Upper lobe of left lung (tissue), 6 donors: ENCODE measurements at regions not wholly inside any gene's neighbourhood (a gene's known extent, or its start where the extent isn't known, plus 50 kb on each side); places are given as distances from the start of the nearest gene placed in this dataset.

Experiments
- ATAC-seq, 2 donors: fragments of 200-7000 bp; cut with Tn5 transposase; one replicate each; pipeline ENCODE4 v1.9.1; 2022; ENCODE audit warnings: mild to moderate bottlenecking in 2 of 2, moderate library complexity in 2 of 2; ENCODE audit not compliant: low FRiP score in 2 of 2
- DNase-seq, 2 donors: peaks; one replicate each; pipeline ENCODE4 v3.0.0-alpha.2; 2019 to 2020
- H3K27ac ChIP-seq, 4 donors: fragments of 200-600 bp; sonication (generic); one replicate each; pipeline ENCODE4 v1.5.1; 2016 to 2019
- H3K27me3 ChIP-seq, 4 donors: fragments of 200-600 bp; sonication (generic); one replicate each; pipeline ENCODE4 v1.5.1; 2017 to 2019
- H3K36me3 ChIP-seq, 4 donors: fragments of 200-600 bp; sonication (generic); one replicate each; pipeline ENCODE4 v1.5.1; 2016 to 2019
- H3K4me1 ChIP-seq, 4 donors: fragments of 200-600 bp; sonication (generic); one replicate each; pipeline ENCODE4 v1.5.1; 2018 to 2019
- H3K4me3 ChIP-seq, 4 donors: fragments of 200-600 bp; sonication (generic); one replicate each; pipeline ENCODE4 v1.5.1; 2017 to 2019; ENCODE audit warnings: mild to moderate bottlenecking in 2 of 4, moderate library complexity in 1 of 4
- H3K9me3 ChIP-seq, 4 donors: fragments of 200-600 bp; sonication (generic); one replicate each; pipeline ENCODE4 v1.5.1; 2018 to 2019
- CTCF ChIP-seq, 6 experiments: fragments of 450-650 bp in 4 of 6; fragments of 200-600 bp in 2 of 6; sonication (generic) in 2 of 6; IDR thresholded peaks; one replicate each; pipeline ENCODE4 v1.5.1; 2016 to 2019; ENCODE audit warnings: antibody characterized with exemption in 6 of 6
- EP300 ChIP-seq, 4 donors: sonication (generic); formaldehyde crosslinking; IDR thresholded peaks; one replicate each; pipeline ENCODE4 v1.5.1; 2017; ENCODE audit warnings: antibody characterized with exemption in 4 of 4, control low read depth in 2 of 4
- POLR2A ChIP-seq, 4 donors: fragments of 450-650 bp; IDR thresholded peaks; one replicate each; pipeline ENCODE4 v1.5.1; 2016 to 2017; ENCODE audit warnings: antibody characterized with exemption in 4 of 4, mild to moderate bottlenecking in 2 of 4
- POLR2AphosphoS5 ChIP-seq, 2 donors: sonication (generic); formaldehyde crosslinking; IDR thresholded peaks; one replicate each; pipeline ENCODE4 v1.5.1; 2017; ENCODE audit warnings: antibody characterized with exemption in 2 of 2
- WGBS, 2 donors: methylation state at CpG; one replicate each; pipeline ENCODE4 v1.1.5; 2017 to 2018; 5-methylcytosine and 5-hydroxymethylcytosine counted together
- donor health status: DM: no; HTN: no; CAD: no; lungs with moderate emphysema.
- donor health status: DM: no; HTN: yes; CAD: no; lungs with severe emphysema.

GRCh38 chr14:76682367-76682766 is 78.9 kb upstream of the VASH1 start:
- ATAC-seq: no peak
- H3K9me3 ChIP-seq: peaks cover 8 to 21% (median 11%) of the 10 kb centered on the region in 4 donors
- TF ChIP-seq CTCF (IDR thresholded peaks at IDR 0.05): no peak
- TF ChIP-seq POLR2AphosphoS5 (IDR thresholded peaks at IDR 0.05): no peak
- TF ChIP-seq POLR2A (IDR thresholded peaks at IDR 0.05): no peak
- no peak for TF ChIP-seq EP300 (IDR thresholded peaks at IDR 0.05)
- no peak overlapping the region for H3K4me3 ChIP-seq
- H3K36me3 ChIP-seq: no peaks in the 10 kb centered on the region
- no peaks in the 10 kb centered on the region for H3K4me1 ChIP-seq
- WGBS, 2 donors: 87% methylated on average over 3 of the region's 3 CpGs
- no peaks in the 10 kb centered on the region for H3K27me3 ChIP-seq
- no peak for DNase-seq
- no peak overlapping the region for H3K27ac ChIP-seq

GRCh38 chr14:76686646-76687045 is 74.6 kb upstream of the VASH1 start:
- Histone ChIP-seq H3K9me3 (peaks cover 11 to 21% (median 17%) of the 10 kb centered on the region in 4 donors), H3K4me3 (no peak overlapping the region), H3K4me1 (no peaks in the 10 kb centered on the region), H3K27me3 (no peaks in the 10 kb centered on the region), H3K27ac (no peak overlapping the region), H3K36me3 (no peaks in the 10 kb centered on the region)
- TF ChIP-seq CTCF (IDR thresholded peaks at IDR 0.05): no peak
- no peak for TF ChIP-seq POLR2A (IDR thresholded peaks at IDR 0.05)
- no peak for TF ChIP-seq POLR2AphosphoS5 (IDR thresholded peaks at IDR 0.05)
- WGBS, 2 donors: 55 to 66% methylated on average over 1 of the region's 1 CpG
- ATAC-seq: no peak
- DNase-seq: no peak

- peaks cover under 1 to 16% (median 9%) of the 10 kb centered on the region in 4 donors for H3K9me3 ChIP-seq
- WGBS, 2 donors: 61 to 63% methylated on average over 7 of the region's 7 CpGs
- H3K27me3 ChIP-seq: no peaks in the 10 kb centered on the region
- H3K27ac ChIP-seq: no peak overlapping the region
- no peaks in the 10 kb centered on the region for H3K36me3 ChIP-seq
- no peak overlapping the region for H3K4me3 ChIP-seq
- no peaks in the 10 kb centered on the region for H3K4me1 ChIP-seq
- DNase-seq: no peak
- TF ChIP-seq POLR2A (IDR thresholded peaks at IDR 0.05) (no peak), CTCF (IDR thresholded peaks at IDR 0.05) (no peak), EP300 (IDR thresholded peaks at IDR 0.05) (no peak), POLR2AphosphoS5 (IDR thresholded peaks at IDR 0.05) (no peak)
- ATAC-seq: no peak
Observed at GRCh38 chr14:76687611-76688382, 73.5 kb upstream of the VASH1 start.

- no peak overlapping the region for H3K27ac ChIP-seq
- TF ChIP-seq POLR2AphosphoS5 (IDR thresholded peaks at IDR 0.05): no peak
- TF ChIP-seq CTCF (IDR thresholded peaks at IDR 0.05): no peak
- TF ChIP-seq EP300 (IDR thresholded peaks at IDR 0.05): no peak
- no peak for TF ChIP-seq POLR2A (IDR thresholded peaks at IDR 0.05)
- DNase-seq: no peak
- H3K4me3 ChIP-seq: no peak overlapping the region
- no peaks in the 10 kb centered on the region for H3K36me3 ChIP-seq
- no peaks in the 10 kb centered on the region for H3K27me3 ChIP-seq
- H3K9me3 ChIP-seq: peaks cover 0 to 16% (median 8%) of the 10 kb centered on the region in 4 donors
- ATAC-seq: no peak
- WGBS, 2 donors: 80 to 81% methylated on average over 2 of the region's 2 CpGs
- no peaks in the 10 kb centered on the region for H3K4me1 ChIP-seq
Observed at GRCh38 chr14:76688383-76688671, 72.9 kb upstream of the VASH1 start.

GRCh38 chr14:76690502-76691105 is 70.7 kb upstream of the VASH1 start:
- Histone ChIP-seq H3K9me3 (peaks cover 0 to 16% (median 6%) of the 10 kb centered on the region in 4 donors), H3K36me3 (no peaks in the 10 kb centered on the region), H3K4me1 (no peaks in the 10 kb centered on the region), H3K4me3 (no peak overlapping the region), H3K27ac (no peak overlapping the region), H3K27me3 (no peaks in the 10 kb centered on the region)
- ATAC-seq: no peak
- no peak for TF ChIP-seq POLR2A (IDR thresholded peaks at IDR 0.05)
- no peak for TF ChIP-seq POLR2AphosphoS5 (IDR thresholded peaks at IDR 0.05)
- no peak for TF ChIP-seq CTCF (IDR thresholded peaks at IDR 0.05)
- no peak for TF ChIP-seq EP300 (IDR thresholded peaks at IDR 0.05)
- WGBS, 2 donors: 92 to 93% methylated on average over 7 to 11 of the region's 11 CpGs
- DNase-seq: no peak
